ENCODE measurements at regions not wholly inside any gene's neighbourhood (a gene's known extent, or its start where the extent isn't known, plus 50 kb on each side); places are given as distances from the start of the nearest gene placed in this dataset.

DNA sequence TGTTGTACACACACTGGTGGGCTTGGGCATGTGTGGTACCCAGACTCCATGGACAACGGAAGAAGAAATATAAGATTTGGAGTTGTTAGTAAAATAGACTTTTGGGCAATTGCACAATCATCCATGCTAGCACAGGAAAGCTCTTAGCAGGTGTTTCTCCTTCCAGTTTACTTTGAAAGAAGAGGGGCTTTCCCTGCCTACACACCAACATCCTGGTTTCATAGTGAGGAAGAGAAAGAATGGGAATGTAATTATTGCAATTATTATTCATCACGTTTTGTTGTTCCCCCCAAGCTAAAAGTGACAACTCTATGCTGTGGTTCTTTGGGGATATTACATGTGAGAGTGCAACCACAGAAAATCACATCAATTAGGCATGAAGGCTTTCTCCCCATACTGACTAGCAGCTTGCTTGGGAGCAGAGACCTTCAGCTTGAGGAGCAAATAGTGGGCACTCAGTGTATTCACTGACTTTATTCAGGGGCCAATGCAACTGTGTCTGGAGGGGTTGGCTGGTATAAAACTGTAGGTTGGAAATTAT lies 57.2 kb upstream of the PUDP start:
- TF ChIP-seq, protein P1, sequence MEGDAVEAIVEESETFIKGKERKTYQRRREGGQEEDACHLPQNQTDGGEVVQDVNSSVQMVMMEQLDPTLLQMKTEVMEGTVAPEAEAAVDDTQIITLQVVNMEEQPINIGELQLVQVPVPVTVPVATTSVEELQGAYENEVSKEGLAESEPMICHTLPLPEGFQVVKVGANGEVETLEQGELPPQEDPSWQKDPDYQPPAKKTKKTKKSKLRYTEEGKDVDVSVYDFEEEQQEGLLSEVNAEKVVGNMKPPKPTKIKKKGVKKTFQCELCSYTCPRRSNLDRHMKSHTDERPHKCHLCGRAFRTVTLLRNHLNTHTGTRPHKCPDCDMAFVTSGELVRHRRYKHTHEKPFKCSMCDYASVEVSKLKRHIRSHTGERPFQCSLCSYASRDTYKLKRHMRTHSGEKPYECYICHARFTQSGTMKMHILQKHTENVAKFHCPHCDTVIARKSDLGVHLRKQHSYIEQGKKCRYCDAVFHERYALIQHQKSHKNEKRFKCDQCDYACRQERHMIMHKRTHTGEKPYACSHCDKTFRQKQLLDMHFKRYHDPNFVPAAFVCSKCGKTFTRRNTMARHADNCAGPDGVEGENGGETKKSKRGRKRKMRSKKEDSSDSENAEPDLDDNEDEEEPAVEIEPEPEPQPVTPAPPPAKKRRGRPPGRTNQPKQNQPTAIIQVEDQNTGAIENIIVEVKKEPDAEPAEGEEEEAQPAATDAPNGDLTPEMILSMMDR (IDR thresholded peaks at IDR 0.05; ENCODE audit: extremely low read depth, missing control alignments) = no peak

DNA sequence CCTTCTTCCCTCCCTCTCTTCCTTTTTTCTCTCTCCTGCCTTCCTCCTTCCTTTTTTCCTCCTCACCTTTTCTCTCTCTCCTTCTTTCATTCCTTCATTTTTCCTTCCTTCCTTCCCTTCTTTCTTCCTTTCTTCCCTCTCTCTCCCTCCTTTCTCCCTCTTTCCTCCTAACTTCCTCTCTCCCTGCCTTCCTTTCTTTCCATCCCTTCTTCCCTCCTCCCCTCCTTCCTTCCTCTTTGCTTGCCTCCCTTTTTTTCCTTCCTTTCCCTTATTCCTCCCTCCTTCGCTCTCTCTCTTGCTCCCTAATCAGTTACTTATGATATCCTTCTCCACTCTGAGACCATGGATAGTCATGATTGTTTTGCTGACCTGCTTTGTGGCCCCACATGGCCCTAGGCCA lies 56.7 kb upstream of the PUDP start:
- TF ChIP-seq, protein P1 (IDR thresholded peaks at IDR 0.05; ENCODE audit: extremely low read depth, missing control alignments) = no peak
- DNase-seq (ENCODE audit: low spot score) = no peak

More for the DNA sequence above, 57.2 kb upstream of the PUDP start:
- no peak for DNase-seq (ENCODE audit: low spot score)

DNA sequence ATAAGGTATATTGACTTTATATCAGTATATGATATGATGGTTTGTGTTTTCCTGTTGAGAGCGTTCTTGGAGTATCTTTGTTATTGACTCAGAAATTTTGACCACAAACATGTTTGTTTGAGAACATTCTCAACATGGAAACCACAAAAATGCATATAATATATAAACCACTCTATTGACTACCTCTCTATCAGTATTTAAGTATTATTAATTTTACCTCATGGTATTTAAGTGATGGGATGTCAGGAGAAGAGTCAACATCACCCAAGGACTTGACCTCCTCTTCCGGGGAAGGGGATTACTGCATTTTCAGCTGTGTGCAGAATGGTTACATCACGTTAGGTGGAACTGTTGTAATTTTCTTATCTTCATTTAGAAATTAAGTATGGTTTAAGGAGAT lies 54.3 kb upstream of the PUDP start:
- TF ChIP-seq, protein P1 (IDR thresholded peaks at IDR 0.05; ENCODE audit: extremely low read depth, missing control alignments) = no peak
- no peak for DNase-seq (ENCODE audit: low spot score)

DNA sequence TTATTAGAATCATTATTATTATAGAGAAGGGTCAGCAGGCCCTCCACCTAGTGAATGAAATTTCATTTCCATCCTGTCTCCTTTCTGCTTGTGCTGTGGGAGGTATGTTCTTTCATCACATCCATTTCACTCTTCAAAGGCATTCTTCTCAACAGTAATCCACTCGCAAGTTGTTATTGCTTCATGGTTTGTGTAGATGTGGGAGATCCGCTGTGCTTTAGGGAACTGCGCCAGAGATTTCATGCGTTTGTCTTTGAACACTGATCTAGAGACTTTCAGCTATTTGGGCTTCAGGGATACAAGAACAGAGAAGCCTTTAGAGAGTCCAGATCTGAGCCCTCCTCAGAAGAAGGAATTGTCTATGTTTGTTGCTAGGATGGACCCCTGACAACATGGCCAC lies 53.5 kb upstream of the PUDP start:
- DNase-seq (ENCODE audit: low spot score) = no peak
- TF ChIP-seq, protein P1 (IDR thresholded peaks at IDR 0.05; ENCODE audit: extremely low read depth, missing control alignments) = no peak

DNA sequence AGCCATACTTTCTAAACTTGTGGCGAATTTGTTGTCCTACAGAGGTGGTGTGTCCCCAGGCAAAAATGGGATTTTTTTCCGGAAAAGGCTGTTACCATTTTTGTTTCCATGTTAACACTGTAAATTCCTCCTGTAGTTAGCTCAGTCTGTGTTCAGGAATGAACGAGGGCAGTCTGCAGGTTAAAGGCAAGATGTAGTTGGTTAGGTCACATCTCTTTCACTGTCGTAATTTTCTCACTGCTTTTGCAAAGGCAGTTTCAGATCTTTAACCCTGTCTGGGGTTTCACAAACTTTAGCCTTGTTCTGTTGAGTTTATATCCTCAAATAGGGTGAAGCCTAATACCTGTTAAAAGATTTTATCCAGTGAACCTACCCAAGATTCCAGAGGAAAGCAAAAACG lies 50.5 kb upstream of the PUDP start:
- no peak for DNase-seq (ENCODE audit: low spot score)
- TF ChIP-seq, protein P1 (IDR thresholded peaks at IDR 0.05; ENCODE audit: extremely low read depth, missing control alignments) = no peak
